SK-N-SH (cell line): ENCODE measurements at regions not wholly inside any gene's neighbourhood (a gene's known extent, or its start where the extent isn't known, plus 50 kb on each side); places are given as distances from the start of the nearest gene placed in this dataset.
"Not testable (repeated sequence)": the region's sequence is repeated elsewhere in the genome, so short reads cannot be mapped to it uniquely, and the experiment has no call there.

Source experiments
- CTCF ChIA-PET: fragments of 300-600, 350-600 bp; formaldehyde crosslinking; extraction: SDS; loops from one replicate; lab custom pipeline; 2021; lab: Yijun Ruan, JAX
- POLR2A ChIA-PET: fragments of 350-600 bp; sonication (Branson Sonifier 250); formaldehyde crosslinking; extraction: SDS; loops from one replicate; lab custom pipeline; 2020; ENCODE audit warnings: antibody characterized with exemption, inconsistent platforms; lab: Yijun Ruan, JAX
- DNase-seq: peaks from one replicate; pipeline ENCODE4 v3.0.0; 2012
- H2AFZ ChIP-seq: fragments of 200-600 bp; sonication (generic); 2 replicates; pipeline ENCODE4 v1.8.1; 2016; ENCODE audit warnings: antibody characterized with exemption, mild to moderate bottlenecking, low read depth
- H3F3A ChIP-seq: fragments of 200-600 bp; sonication (generic); replicated peaks from 2 replicates; pipeline ENCODE3; 2016; ENCODE audit warnings: antibody characterized with exemption, mild to moderate bottlenecking; ENCODE audit not compliant: insufficient read depth
- H3K27ac ChIP-seq, 2 experiments: fragments of 200-500 bp in 1 of 2; fragments of 200-600 bp in 1 of 2; sonication (Bioruptor generic) in 1 of 2; sonication (generic), shearing (Covaris generic) in 1 of 2; 2 replicates each; pipeline versions ENCODE4 v1.5.1 to v1.6.1; 2014 to 2016; ENCODE audit warnings: low read depth in 2 of 2, inconsistent platforms in 1 of 2, low read length in 1 of 2, mild to moderate bottlenecking in 1 of 2, mixed read lengths in 1 of 2
- H3K27me3 ChIP-seq: fragments of 200-600 bp; sonication (generic), shearing (Covaris generic); 2 replicates; pipeline ENCODE4 v1.6.1; 2016; ENCODE audit warnings: mixed run types; ENCODE audit not compliant: insufficient read depth
- H3K36me3 ChIP-seq, 2 experiments: fragments of 200-500 bp in 1 of 2; fragments of 200-600 bp in 1 of 2; sonication (Bioruptor generic) in 1 of 2; sonication (generic) in 1 of 2; replicated peaks in 1 of 2; 2 replicates each; pipeline versions ENCODE3 to v1.5.1; 2014 to 2016; ENCODE audit warnings: low read length in 1 of 2, mild to moderate bottlenecking in 1 of 2; ENCODE audit not compliant: insufficient read depth in 2 of 2, control insufficient read depth in 1 of 2
- H3K4me1 ChIP-seq, 2 experiments: fragments of 200-500 bp in 1 of 2; fragments of 200-600 bp in 1 of 2; sonication (Bioruptor generic) in 1 of 2; sonication (generic), shearing (Covaris generic) in 1 of 2; 2 replicates each; pipeline versions ENCODE4 v1.5.1 to v1.6.1; 2014 to 2016; ENCODE audit warnings: low read depth in 1 of 2, low read length in 1 of 2, mixed run types in 1 of 2; ENCODE audit not compliant: insufficient read depth in 2 of 2, control insufficient read depth in 1 of 2
- H3K4me2 ChIP-seq: fragments of 200-600 bp; sonication (generic), shearing (Covaris generic); 2 replicates; pipeline ENCODE4 v1.6.1; 2017; ENCODE audit warnings: mixed run types
- H3K4me3 ChIP-seq, 2 experiments: fragments of 200-500 bp in 1 of 2; fragments of 200-600 bp in 1 of 2; sonication (Bioruptor generic) in 1 of 2; sonication (generic), shearing (Covaris generic) in 1 of 2; 2 replicates each; pipeline versions ENCODE4 v1.5.1 to v1.8.1; 2014 to 2016; ENCODE audit warnings: low read depth in 2 of 2, inconsistent platforms in 1 of 2, low read length in 1 of 2, mild to moderate bottlenecking in 1 of 2, mixed read lengths in 1 of 2, moderate library complexity in 1 of 2
- H3K79me2 ChIP-seq: fragments of 200-600 bp; sonication (generic); 2 replicates; pipeline ENCODE4 v1.8.1; 2017; ENCODE audit warnings: mild to moderate bottlenecking; ENCODE audit not compliant: insufficient read depth
- H3K9ac ChIP-seq: fragments of 200-600 bp; sonication (generic); 2 replicates; pipeline ENCODE4 v1.6.1; 2017; ENCODE audit warnings: mixed run types
- H3K9me2 ChIP-seq: fragments of 200-600 bp; sonication (generic); 2 replicates; pipeline ENCODE4 v1.6.1; 2017; ENCODE audit warnings: mixed run types
- H3K9me3 ChIP-seq: fragments of 200-600 bp; sonication (generic); 2 replicates; pipeline ENCODE4 v1.6.1; 2017; ENCODE audit warnings: mixed run types, mild to moderate bottlenecking, moderate library complexity
- H4K20me1 ChIP-seq: fragments of 200-600 bp; sonication (generic); 2 replicates; pipeline ENCODE4 v1.6.1; 2017; ENCODE audit warnings: mild to moderate bottlenecking, mixed run types; ENCODE audit not compliant: insufficient read depth
- ELF1 ChIP-seq: IDR thresholded peaks from 2 replicates; pipeline ENCODE4 v1.4.0; 2012
- FOSL2 ChIP-seq: IDR thresholded peaks from 2 replicates; pipeline ENCODE4 v1.4.0; 2012; ENCODE audit warnings: low read depth, mild to moderate bottlenecking, moderate library complexity, borderline replicate concordance
- JUND ChIP-seq: IDR thresholded peaks from 2 replicates; pipeline ENCODE4 v1.4.0; 2012
- NFIC ChIP-seq: IDR thresholded peaks from 2 replicates; pipeline ENCODE4 v1.4.0; 2012; ENCODE audit warnings: borderline replicate concordance
- POLR2AphosphoS5 ChIP-seq: IDR thresholded peaks from 2 replicates; pipeline ENCODE4 v1.6.1; 2012; ENCODE audit warnings: low read depth, low read length
- RXRA ChIP-seq: IDR thresholded peaks from 2 replicates; pipeline ENCODE4 v1.4.0; 2012; ENCODE audit warnings: low read depth, mild to moderate bottlenecking, borderline replicate concordance
- YY1 ChIP-seq: IDR thresholded peaks from 2 replicates; pipeline ENCODE4 v1.4.0; 2012; ENCODE audit warnings: low read depth, mild to moderate bottlenecking
- WGBS: methylation state at CpG from one replicate; pipeline ENCODE4 v1.1.6; 2017; ENCODE audit warnings: low lambda C conversion rate; 5-methylcytosine and 5-hydroxymethylcytosine counted together
- TF ChIP-seq, protein P1 (sequence below): IDR thresholded peaks from 2 replicates; pipeline ENCODE4 v1.6.1; 2012; ENCODE audit warnings: mild to moderate bottlenecking, low read depth, low read length, moderate library complexity

DNA sequence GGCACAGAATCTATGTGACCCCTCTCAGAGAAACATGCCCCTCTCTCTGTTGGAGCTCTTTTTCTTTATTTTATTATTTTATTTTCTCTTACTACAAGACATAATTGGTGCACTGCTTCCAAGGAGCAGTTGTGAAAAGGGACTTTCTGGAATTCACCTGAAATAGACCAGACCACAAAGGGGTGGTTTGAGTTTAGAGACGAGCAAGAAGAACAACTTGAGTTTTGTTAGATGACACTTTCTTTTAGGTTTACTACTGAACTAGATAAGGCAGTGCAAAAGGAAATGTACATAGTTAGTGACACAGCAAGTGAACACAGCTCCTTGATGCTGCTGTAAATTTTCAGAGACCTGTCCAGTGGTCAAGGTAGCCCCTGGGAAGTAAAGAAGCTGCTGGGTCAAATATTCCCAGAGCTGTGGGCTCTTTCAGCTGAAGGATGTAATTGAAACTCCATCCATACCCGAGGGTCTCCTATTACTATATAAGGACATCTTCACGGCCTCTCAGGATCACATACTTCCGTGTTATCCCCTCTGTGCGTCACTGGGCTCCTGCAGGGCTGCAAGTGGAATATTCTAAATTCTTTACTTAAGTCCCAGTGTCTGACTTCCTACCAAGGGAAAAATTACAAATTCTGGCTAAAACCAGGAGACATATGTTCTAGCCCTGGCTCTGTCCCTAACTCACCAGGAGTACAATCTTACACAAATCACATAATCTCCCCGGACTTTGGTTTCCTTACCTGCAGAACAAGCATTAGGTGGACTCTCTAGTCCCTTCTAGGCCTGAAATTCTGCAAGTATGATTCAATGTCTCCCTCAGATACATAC lies 69.1 kb upstream of the ADTRP start:
- H3K4me2 ChIP-seq = no peak overlapping the region
- H3K79me2 ChIP-seq = no peaks in the 10 kb centered on the region
- no peaks in the 10 kb centered on the region for H4K20me1 ChIP-seq
- no peaks in the 10 kb centered on the region for H3K9me2 ChIP-seq
- no peak overlapping the region for H3K27ac ChIP-seq
- no peak for DNase-seq
- H2AFZ ChIP-seq = no peak overlapping the region
- no peak overlapping the region for H3K9ac ChIP-seq
- H3K9me3 ChIP-seq = no peaks in the 10 kb centered on the region
- WGBS = 80% methylated on average over 6 of the region's 6 CpGs
- no peak overlapping the region for H3K4me3 ChIP-seq
- H3F3A ChIP-seq = peaks cover 3% of the 10 kb centered on the region
- ChIA-PET POLR2A (no interaction called here), CTCF (interaction anchor here (0.6 kb wide), 1 partner anchor 18 kb away, joined by 3 read pairs; no protein-coding TSS in a partner anchor)
- TF ChIP-seq YY1 = no peak
- TF ChIP-seq POLR2AphosphoS5 = no peak
- no peak for TF ChIP-seq FOSL2
- TF ChIP-seq, protein P1, sequence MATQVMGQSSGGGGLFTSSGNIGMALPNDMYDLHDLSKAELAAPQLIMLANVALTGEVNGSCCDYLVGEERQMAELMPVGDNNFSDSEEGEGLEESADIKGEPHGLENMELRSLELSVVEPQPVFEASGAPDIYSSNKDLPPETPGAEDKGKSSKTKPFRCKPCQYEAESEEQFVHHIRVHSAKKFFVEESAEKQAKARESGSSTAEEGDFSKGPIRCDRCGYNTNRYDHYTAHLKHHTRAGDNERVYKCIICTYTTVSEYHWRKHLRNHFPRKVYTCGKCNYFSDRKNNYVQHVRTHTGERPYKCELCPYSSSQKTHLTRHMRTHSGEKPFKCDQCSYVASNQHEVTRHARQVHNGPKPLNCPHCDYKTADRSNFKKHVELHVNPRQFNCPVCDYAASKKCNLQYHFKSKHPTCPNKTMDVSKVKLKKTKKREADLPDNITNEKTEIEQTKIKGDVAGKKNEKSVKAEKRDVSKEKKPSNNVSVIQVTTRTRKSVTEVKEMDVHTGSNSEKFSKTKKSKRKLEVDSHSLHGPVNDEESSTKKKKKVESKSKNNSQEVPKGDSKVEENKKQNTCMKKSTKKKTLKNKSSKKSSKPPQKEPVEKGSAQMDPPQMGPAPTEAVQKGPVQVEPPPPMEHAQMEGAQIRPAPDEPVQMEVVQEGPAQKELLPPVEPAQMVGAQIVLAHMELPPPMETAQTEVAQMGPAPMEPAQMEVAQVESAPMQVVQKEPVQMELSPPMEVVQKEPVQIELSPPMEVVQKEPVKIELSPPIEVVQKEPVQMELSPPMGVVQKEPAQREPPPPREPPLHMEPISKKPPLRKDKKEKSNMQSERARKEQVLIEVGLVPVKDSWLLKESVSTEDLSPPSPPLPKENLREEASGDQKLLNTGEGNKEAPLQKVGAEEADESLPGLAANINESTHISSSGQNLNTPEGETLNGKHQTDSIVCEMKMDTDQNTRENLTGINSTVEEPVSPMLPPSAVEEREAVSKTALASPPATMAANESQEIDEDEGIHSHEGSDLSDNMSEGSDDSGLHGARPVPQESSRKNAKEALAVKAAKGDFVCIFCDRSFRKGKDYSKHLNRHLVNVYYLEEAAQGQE = no peak
- TF ChIP-seq NFIC = no peak
- TF ChIP-seq ELF1 = no peak
- TF ChIP-seq RXRA = no peak
- TF ChIP-seq JUND = no peak
- H3K4me1 ChIP-seq = peaks cover 2 to 9% of the 10 kb centered on the region in 2 experiments; a peak in 3 of 4 replicates
- H3K36me3 ChIP-seq = no peaks in the 10 kb centered on the region
- no peaks in the 10 kb centered on the region for H3K27me3 ChIP-seq

DNA sequence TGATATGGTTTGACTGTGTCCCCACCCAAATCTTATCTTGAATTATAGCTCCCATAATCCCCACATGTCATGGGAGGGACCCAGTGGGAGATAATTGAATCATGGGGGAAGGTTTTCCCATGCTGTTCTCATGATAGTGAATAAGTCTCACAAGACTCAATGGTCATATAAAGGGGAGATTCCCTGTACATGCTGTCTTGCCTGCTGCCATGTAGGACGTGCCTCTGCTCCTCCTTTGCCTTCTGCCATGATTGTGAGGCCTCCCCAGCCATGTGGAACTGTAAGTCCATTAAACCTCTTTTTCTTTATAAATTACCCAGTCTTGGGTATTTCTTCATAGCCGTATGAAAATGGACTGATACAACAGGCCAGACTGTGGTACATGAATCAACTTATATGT lies 68.5 kb upstream of the ADTRP start:
- H3K9ac ChIP-seq, H4K20me1 ChIP-seq, H3K4me1 ChIP-seq, H3K36me3 ChIP-seq, H3K27ac ChIP-seq, H3K4me2 ChIP-seq, H3K9me2 ChIP-seq, H2AFZ ChIP-seq, POLR2A ChIA-PET, H3K9me3 ChIP-seq, H3F3A ChIP-seq, DNase-seq, H3K4me3 ChIP-seq, H3K27me3 ChIP-seq, H3K79me2 ChIP-seq: not testable (repeated sequence)
- WGBS = 54% methylated on average over 2 of the region's 2 CpGs
- CTCF ChIA-PET = interaction anchor here (0.6 kb wide), 1 partner anchor 17 kb away, joined by 3 read pairs; no protein-coding TSS in a partner anchor
